ENCODE measurements at regions not wholly inside any gene's neighbourhood (a gene's known extent, or its start where the extent isn't known, plus 50 kb on each side); places are given as distances from the start of the nearest gene placed in this dataset.

GRCh38 chr1:102099916-102100315, 103.2 kb upstream of the OLFM3 start:
- Mint-ChIP-seq H3K9me3 (ENCODE audit: unreplicated experiment) (no peaks in the 10 kb centered on the region), H3K36me3 (ENCODE audit: insufficient read depth, unreplicated experiment) (no peaks in the 10 kb centered on the region), H3K27me3 (ENCODE audit: insufficient read depth, unreplicated experiment) (no peaks in the 10 kb centered on the region), H3K4me3 (ENCODE audit: unreplicated experiment) (no peak overlapping the region), H3K27ac (ENCODE audit: unreplicated experiment) (no peak overlapping the region), H3K4me1 (ENCODE audit: low read depth, unreplicated experiment) (no peaks in the 10 kb centered on the region)
- Histone ChIP-seq H3K4me3 (ENCODE audit: low read depth, low read length) (no peak overlapping the region), H3K9me3 (no peaks in the 10 kb centered on the region), H3K4me1 (no peaks in the 10 kb centered on the region), H3K36me3 (ENCODE audit: control insufficient read depth, insufficient read depth, low read length) (no peaks in the 10 kb centered on the region), H3K27me3 (replicated peaks; ENCODE audit: control insufficient read depth, insufficient read depth, low read length) (no peaks in the 10 kb centered on the region)
- ChIA-PET POLR2A (no interaction called here), CTCF (no interaction called here)
- intact Hi-C loops (cut with micrococcal nuclease; ENCODE audit: unreplicated experiment) = no loop called here
- no peak for DNase-seq
- TF ChIP-seq CTCF (IDR thresholded peaks at IDR 0.05; ENCODE audit: insufficient read depth in 1 of 2, low read depth in 1 of 2, low read length in 1 of 2, severe bottlenecking in 1 of 2, unreplicated experiment in 1 of 2) = no peak
- BruUV-seq (replicated peaks) = no TSS peak

- H3K4me1 Mint-ChIP-seq (ENCODE audit: low read depth, unreplicated experiment) = no peaks in the 10 kb centered on the region
- H3K4me3 Mint-ChIP-seq (ENCODE audit: unreplicated experiment) = no peak overlapping the region
- no peaks in the 10 kb centered on the region for H3K36me3 Mint-ChIP-seq (ENCODE audit: insufficient read depth, unreplicated experiment)
- no TSS peak for BruUV-seq (replicated peaks)
- DNase-seq = no peak
- ChIA-PET CTCF (no interaction called here), POLR2A (no interaction called here)
- no peaks in the 10 kb centered on the region for H3K9me3 Mint-ChIP-seq (ENCODE audit: unreplicated experiment)
- no peak for TF ChIP-seq CTCF (IDR thresholded peaks at IDR 0.05; ENCODE audit: insufficient read depth in 1 of 2, low read depth in 1 of 2, low read length in 1 of 2, severe bottlenecking in 1 of 2, unreplicated experiment in 1 of 2)
- intact Hi-C loops (cut with micrococcal nuclease; ENCODE audit: unreplicated experiment) = no loop called here
- Histone ChIP-seq H3K36me3 (ENCODE audit: control insufficient read depth, insufficient read depth, low read length) (no peaks in the 10 kb centered on the region), H3K4me3 (ENCODE audit: low read depth, low read length) (no peak overlapping the region), H3K27me3 (replicated peaks; ENCODE audit: control insufficient read depth, insufficient read depth, low read length) (no peaks in the 10 kb centered on the region), H3K4me1 (no peaks in the 10 kb centered on the region), H3K9me3 (no peaks in the 10 kb centered on the region)
- no peak overlapping the region for H3K27ac Mint-ChIP-seq (ENCODE audit: unreplicated experiment)
- H3K27me3 Mint-ChIP-seq (ENCODE audit: insufficient read depth, unreplicated experiment) = no peaks in the 10 kb centered on the region
Measured at GRCh38 chr1:102098536-102098935, 101.8 kb upstream of the OLFM3 start.

- Mint-ChIP-seq H3K9me3 (ENCODE audit: unreplicated experiment) (no peaks in the 10 kb centered on the region), H3K27me3 (ENCODE audit: insufficient read depth, unreplicated experiment) (no peaks in the 10 kb centered on the region), H3K4me1 (ENCODE audit: low read depth, unreplicated experiment) (no peaks in the 10 kb centered on the region), H3K4me3 (ENCODE audit: unreplicated experiment) (no peak overlapping the region), H3K27ac (ENCODE audit: unreplicated experiment) (no peak overlapping the region), H3K36me3 (ENCODE audit: insufficient read depth, unreplicated experiment) (no peaks in the 10 kb centered on the region)
- Histone ChIP-seq H3K36me3 (ENCODE audit: control insufficient read depth, insufficient read depth, low read length) (no peaks in the 10 kb centered on the region), H3K9me3 (no peaks in the 10 kb centered on the region), H3K27me3 (replicated peaks; ENCODE audit: control insufficient read depth, insufficient read depth, low read length) (no peaks in the 10 kb centered on the region), H3K4me1 (no peaks in the 10 kb centered on the region), H3K4me3 (ENCODE audit: low read depth, low read length) (no peak overlapping the region)
- TF ChIP-seq CTCF (IDR thresholded peaks at IDR 0.05; ENCODE audit: insufficient read depth in 1 of 2, low read depth in 1 of 2, low read length in 1 of 2, severe bottlenecking in 1 of 2, unreplicated experiment in 1 of 2) = no peak
- CTCF ChIA-PET = no interaction called here
- BruUV-seq (replicated peaks) = no TSS peak
- POLR2A ChIA-PET = no interaction called here
- intact Hi-C loops (cut with micrococcal nuclease; ENCODE audit: unreplicated experiment) = no loop called here
- DNase-seq = no peak
Measured at GRCh38 chr1:102098081-102098480, 101.4 kb upstream of the OLFM3 start.

All from Caco-2 (cell line).